Spinal cord (tissue), 9 donors: ENCODE measurements at regions not wholly inside any gene's neighbourhood (a gene's known extent, or its start where the extent isn't known, plus 50 kb on each side); places are given as distances from the start of the nearest gene placed in this dataset.

ENCODE experiments used
- DNase-seq, 6 donors: peaks; one replicate each; pipeline versions ENCODE4 v3.0.0 to v3.0.0-alpha.2; 2013 to 2015; ENCODE audit warnings: low spot score in 6 of 6, low read depth in 4 of 6
- H3K27ac ChIP-seq: one replicate; pipeline ENCODE4 v1.5.1; 2013; ENCODE audit warnings: low read depth, low read length, control low read depth
- H3K27me3 ChIP-seq: one replicate; pipeline ENCODE4 v1.6.1; 2013; ENCODE audit warnings: low read length; ENCODE audit not compliant: control insufficient read depth, insufficient read depth
- H3K36me3 ChIP-seq: one replicate; pipeline ENCODE4 v1.6.1; 2013; ENCODE audit warnings: low read length; ENCODE audit not compliant: control insufficient read depth, insufficient read depth
- H3K4me1 ChIP-seq: one replicate; pipeline ENCODE4 v1.6.1; 2013; ENCODE audit warnings: low read length; ENCODE audit not compliant: control insufficient read depth, insufficient read depth
- H3K4me3 ChIP-seq: one replicate; pipeline ENCODE4 v1.5.1; 2013; ENCODE audit warnings: low read depth, low read length, control low read depth
- H3K9me3 ChIP-seq: one replicate; pipeline ENCODE4 v1.6.1; 2013; ENCODE audit warnings: low read length; ENCODE audit not compliant: control insufficient read depth, insufficient read depth
- WGBS: methylation state at CpG from one replicate; pipeline ENCODE4 v1.1.5; 2013; ENCODE audit warnings: missing lambda C conversion rate; ENCODE audit not compliant: insufficient coverage; 5-methylcytosine and 5-hydroxymethylcytosine counted together
- donor health status: healthy.

GRCh38 chr14:25220514-25220913 lies 170.6 kb upstream of the STXBP6 start:
- Histone ChIP-seq H3K27me3 (no peaks in the 10 kb centered on the region), H3K4me1 (no peaks in the 10 kb centered on the region), H3K27ac (no peak overlapping the region), H3K4me3 (no peak overlapping the region), H3K36me3 (no peaks in the 10 kb centered on the region), H3K9me3 (no peaks in the 10 kb centered on the region)
- DNase-seq = no peak

DNA sequence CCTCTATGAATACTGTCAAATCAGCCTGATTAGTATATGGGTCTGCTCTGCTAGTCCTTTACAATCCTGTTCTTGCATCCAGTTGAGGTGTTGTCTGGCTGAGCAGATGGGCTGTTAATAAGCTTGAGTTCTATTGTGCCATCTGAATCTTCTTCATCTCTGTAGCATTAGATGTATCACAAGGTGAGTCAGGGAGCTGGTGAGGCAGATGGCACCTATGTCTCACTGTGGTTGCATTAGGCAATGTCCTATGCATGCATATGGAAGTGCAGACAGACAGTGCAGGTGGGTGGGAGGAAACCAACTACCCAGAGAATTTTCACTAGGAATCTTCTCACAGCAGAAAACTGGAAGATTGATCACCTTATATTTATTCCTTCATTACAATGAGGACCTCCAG lies 165.7 kb upstream of the STXBP6 start:
- H3K36me3 ChIP-seq = no peaks in the 10 kb centered on the region
- no peak for DNase-seq
- H3K4me1 ChIP-seq = no peaks in the 10 kb centered on the region
- H3K27me3 ChIP-seq = no peaks in the 10 kb centered on the region
- no peak overlapping the region for H3K4me3 ChIP-seq
- no peak overlapping the region for H3K27ac ChIP-seq
- no peaks in the 10 kb centered on the region for H3K9me3 ChIP-seq

GRCh38 chr14:25197885-25198284 lies 147.9 kb upstream of the STXBP6 start:
- no peaks in the 10 kb centered on the region for H3K4me1 ChIP-seq
- no peaks in the 10 kb centered on the region for H3K27me3 ChIP-seq
- no peak for DNase-seq
- H3K36me3 ChIP-seq = no peaks in the 10 kb centered on the region
- no peak overlapping the region for H3K4me3 ChIP-seq
- H3K27ac ChIP-seq = no peak overlapping the region
- no peaks in the 10 kb centered on the region for H3K9me3 ChIP-seq

GRCh38 chr14:25180221-25180620 lies 130.3 kb upstream of the STXBP6 start:
- Histone ChIP-seq H3K27ac (no peak overlapping the region), H3K4me1 (no peaks in the 10 kb centered on the region), H3K36me3 (no peaks in the 10 kb centered on the region), H3K9me3 (no peaks in the 10 kb centered on the region), H3K4me3 (no peak overlapping the region), H3K27me3 (no peaks in the 10 kb centered on the region)
- WGBS = 100% methylated on average over 1 of the region's 1 CpG
- DNase-seq = no peak

- Histone ChIP-seq H3K9me3 (no peaks in the 10 kb centered on the region), H3K27ac (no peak overlapping the region), H3K27me3 (no peaks in the 10 kb centered on the region), H3K4me3 (no peak overlapping the region), H3K36me3 (no peaks in the 10 kb centered on the region), H3K4me1 (no peaks in the 10 kb centered on the region)
- no peak for DNase-seq
- 89% methylated on average over 3 of the region's 3 CpGs for WGBS
Measured at GRCh38 chr14:25178255-25178654, 128.3 kb upstream of the STXBP6 start.

GRCh38 chr14:25150934-25151790 lies 101.2 kb upstream of the STXBP6 start:
- H3K27me3 ChIP-seq = no peaks in the 10 kb centered on the region
- no peaks in the 10 kb centered on the region for H3K9me3 ChIP-seq
- no peak overlapping the region for H3K4me3 ChIP-seq
- peak in 4 of 6 donors; percentile 12 to 87 (median 40) for DNase-seq
- H3K36me3 ChIP-seq = no peaks in the 10 kb centered on the region
- no peaks in the 10 kb centered on the region for H3K4me1 ChIP-seq
- H3K27ac ChIP-seq = no peak overlapping the region
- 100% methylated on average over 1 of the region's 7 CpGs for WGBS

DNA sequence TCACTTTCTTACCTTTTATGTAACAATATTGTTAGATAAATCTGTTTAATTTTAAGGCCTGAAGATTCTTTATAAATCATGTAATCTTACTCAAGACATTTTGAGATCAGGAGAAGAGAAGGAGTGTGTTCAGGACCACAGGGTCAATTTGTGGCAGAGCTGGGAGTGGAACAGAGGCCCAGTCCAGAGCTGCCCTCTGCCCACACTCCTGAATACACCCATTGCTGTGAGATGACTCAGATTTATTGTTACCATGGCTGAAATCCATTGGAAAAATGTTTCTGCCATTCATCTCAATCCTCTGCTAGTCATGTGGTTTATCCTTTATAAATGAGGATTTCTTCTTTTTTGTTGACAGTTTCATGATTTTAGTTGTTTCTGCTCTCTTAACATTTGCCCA lies 100.5 kb upstream of the STXBP6 start:
- DNase-seq = no peak
- H3K4me1 ChIP-seq = no peaks in the 10 kb centered on the region
- no peak overlapping the region for H3K4me3 ChIP-seq
- H3K27me3 ChIP-seq = no peaks in the 10 kb centered on the region
- no peak overlapping the region for H3K27ac ChIP-seq
- no peaks in the 10 kb centered on the region for H3K9me3 ChIP-seq
- no peaks in the 10 kb centered on the region for H3K36me3 ChIP-seq

DNA sequence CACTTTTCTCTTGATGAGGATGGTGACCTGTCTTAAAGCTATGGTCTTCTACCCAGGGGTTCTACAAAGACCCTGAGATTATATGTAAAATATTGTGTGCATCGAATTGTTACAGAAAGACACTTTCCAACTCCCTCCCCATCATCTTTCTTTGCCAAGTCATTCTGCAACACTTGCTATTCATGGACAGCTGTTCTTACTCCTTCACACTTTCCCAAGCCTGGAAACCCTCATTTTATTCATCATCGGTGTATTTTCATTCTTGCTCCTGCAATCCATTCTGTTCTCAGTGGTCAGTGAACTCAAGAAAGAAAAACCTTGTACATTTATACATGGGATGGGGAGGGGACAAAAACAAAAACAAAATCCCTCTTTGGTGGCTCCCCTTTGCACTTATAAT lies 90.5 kb upstream of the STXBP6 start:
- no CpG with 5 or more reads among the region's 2 CpGs for WGBS
- DNase-seq = no peak
- H3K27me3 ChIP-seq = no peaks in the 10 kb centered on the region
- H3K36me3 ChIP-seq = no peaks in the 10 kb centered on the region
- H3K4me1 ChIP-seq = no peaks in the 10 kb centered on the region
- H3K4me3 ChIP-seq = no peak overlapping the region
- no peaks in the 10 kb centered on the region for H3K9me3 ChIP-seq
- H3K27ac ChIP-seq = no peak overlapping the region

DNA sequence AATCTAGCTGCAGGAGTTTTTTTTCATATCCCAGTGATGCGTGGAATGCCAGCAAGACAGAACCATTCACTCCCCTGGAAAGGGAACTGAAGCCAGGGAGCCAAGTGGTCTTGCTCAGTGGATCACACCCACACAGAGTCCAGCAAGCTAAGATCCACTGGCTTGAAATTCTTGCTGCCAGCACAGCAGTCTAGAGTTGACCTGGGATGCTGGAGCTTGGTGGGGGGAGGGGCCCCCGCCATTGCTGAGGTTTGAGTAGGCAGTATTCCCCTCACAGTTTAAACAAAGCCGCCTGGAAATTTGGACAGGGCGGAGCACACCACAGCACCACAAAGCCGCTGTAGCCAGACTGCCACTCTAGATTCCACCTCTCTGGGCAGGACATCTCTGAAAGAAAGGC lies 86.9 kb upstream of the STXBP6 start:
- no peak for DNase-seq
- H3K4me3 ChIP-seq = no peak overlapping the region
- no peak overlapping the region for H3K27ac ChIP-seq
- WGBS = 76% methylated on average over 2 of the region's 5 CpGs
- no peaks in the 10 kb centered on the region for H3K36me3 ChIP-seq
- H3K9me3 ChIP-seq = no peaks in the 10 kb centered on the region
- peaks cover 4% of the 10 kb centered on the region for H3K4me1 ChIP-seq
- H3K27me3 ChIP-seq = peaks cover 10% of the 10 kb centered on the region

DNA sequence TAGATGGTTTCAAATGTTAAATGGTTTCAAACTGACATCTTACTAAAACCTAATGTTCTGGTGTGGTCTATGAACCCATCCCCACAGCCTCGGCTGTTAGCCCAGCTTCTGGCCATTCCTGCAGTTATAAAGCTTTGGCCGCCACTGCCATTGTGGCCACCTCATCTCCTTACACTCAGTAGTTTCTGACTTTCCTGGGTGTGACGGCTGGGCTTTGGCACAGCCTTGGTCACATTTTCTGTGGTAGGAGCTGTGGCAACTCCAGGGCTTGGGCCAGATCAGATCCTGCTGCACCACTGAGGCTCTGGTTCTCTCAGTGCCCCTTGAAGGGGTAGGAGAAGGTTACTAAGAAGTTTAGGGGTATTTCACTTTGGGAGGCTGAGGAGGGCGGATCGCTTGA lies 84.2 kb upstream of the STXBP6 start:
- Histone ChIP-seq H3K4me3 (no peak overlapping the region), H3K9me3 (no peaks in the 10 kb centered on the region), H3K27me3 (peaks cover 10% of the 10 kb centered on the region), H3K4me1 (peaks cover 4% of the 10 kb centered on the region), H3K36me3 (no peaks in the 10 kb centered on the region), H3K27ac (no peak overlapping the region)
- 79% methylated on average over 3 of the region's 5 CpGs for WGBS
- no peak for DNase-seq
